ENCODE measurements at regions not wholly inside any gene's neighbourhood (a gene's known extent, or its start where the extent isn't known, plus 50 kb on each side); places are given as distances from the start of the nearest gene placed in this dataset.

DNA sequence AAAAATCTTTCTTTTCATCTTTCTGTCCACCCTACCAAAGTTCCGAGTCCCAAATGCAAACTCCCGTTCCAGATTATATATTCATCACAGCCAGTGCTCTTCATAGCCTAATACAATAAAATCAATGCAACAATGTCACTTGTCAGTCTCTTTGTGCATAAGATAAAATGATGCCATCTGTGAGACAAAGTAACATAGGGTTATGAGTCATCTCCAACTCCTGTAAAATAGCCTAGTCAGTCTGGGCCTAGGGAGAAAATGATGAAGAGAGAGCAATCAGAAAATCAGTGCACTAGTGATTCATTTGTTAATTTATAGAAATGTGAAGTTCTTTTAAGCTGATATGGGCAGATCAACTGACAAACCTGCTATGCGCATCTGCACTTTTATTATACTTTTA, 689.1 kb upstream of the DIAPH2 start:
- TF ChIP-seq JUND (IDR thresholded peaks at IDR 0.05) (no peak), SP1 (IDR thresholded peaks at IDR 0.05) (no peak), RAD21 (IDR thresholded peaks at IDR 0.05) (no peak), FOXA1 (IDR thresholded peaks at IDR 0.05) (no peak), HNF4A (conservative IDR thresholded peaks at IDR 0.05) (no peak), YY1 (IDR thresholded peaks at IDR 0.05) (no peak), GABPA (IDR thresholded peaks at IDR 0.05 in 1 of 2, conservative IDR thresholded peaks at IDR 0.05 in 1 of 2) (no peak), EGR1 (IDR thresholded peaks at IDR 0.05; ENCODE audit: low read depth in 2 of 2) (no peak), RXRA (IDR thresholded peaks at IDR 0.05) (no peak)
- TF ChIP-seq, protein P1, sequence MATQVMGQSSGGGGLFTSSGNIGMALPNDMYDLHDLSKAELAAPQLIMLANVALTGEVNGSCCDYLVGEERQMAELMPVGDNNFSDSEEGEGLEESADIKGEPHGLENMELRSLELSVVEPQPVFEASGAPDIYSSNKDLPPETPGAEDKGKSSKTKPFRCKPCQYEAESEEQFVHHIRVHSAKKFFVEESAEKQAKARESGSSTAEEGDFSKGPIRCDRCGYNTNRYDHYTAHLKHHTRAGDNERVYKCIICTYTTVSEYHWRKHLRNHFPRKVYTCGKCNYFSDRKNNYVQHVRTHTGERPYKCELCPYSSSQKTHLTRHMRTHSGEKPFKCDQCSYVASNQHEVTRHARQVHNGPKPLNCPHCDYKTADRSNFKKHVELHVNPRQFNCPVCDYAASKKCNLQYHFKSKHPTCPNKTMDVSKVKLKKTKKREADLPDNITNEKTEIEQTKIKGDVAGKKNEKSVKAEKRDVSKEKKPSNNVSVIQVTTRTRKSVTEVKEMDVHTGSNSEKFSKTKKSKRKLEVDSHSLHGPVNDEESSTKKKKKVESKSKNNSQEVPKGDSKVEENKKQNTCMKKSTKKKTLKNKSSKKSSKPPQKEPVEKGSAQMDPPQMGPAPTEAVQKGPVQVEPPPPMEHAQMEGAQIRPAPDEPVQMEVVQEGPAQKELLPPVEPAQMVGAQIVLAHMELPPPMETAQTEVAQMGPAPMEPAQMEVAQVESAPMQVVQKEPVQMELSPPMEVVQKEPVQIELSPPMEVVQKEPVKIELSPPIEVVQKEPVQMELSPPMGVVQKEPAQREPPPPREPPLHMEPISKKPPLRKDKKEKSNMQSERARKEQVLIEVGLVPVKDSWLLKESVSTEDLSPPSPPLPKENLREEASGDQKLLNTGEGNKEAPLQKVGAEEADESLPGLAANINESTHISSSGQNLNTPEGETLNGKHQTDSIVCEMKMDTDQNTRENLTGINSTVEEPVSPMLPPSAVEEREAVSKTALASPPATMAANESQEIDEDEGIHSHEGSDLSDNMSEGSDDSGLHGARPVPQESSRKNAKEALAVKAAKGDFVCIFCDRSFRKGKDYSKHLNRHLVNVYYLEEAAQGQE (IDR thresholded peaks at IDR 0.05): no peak
- TF ChIP-seq, protein P2, sequence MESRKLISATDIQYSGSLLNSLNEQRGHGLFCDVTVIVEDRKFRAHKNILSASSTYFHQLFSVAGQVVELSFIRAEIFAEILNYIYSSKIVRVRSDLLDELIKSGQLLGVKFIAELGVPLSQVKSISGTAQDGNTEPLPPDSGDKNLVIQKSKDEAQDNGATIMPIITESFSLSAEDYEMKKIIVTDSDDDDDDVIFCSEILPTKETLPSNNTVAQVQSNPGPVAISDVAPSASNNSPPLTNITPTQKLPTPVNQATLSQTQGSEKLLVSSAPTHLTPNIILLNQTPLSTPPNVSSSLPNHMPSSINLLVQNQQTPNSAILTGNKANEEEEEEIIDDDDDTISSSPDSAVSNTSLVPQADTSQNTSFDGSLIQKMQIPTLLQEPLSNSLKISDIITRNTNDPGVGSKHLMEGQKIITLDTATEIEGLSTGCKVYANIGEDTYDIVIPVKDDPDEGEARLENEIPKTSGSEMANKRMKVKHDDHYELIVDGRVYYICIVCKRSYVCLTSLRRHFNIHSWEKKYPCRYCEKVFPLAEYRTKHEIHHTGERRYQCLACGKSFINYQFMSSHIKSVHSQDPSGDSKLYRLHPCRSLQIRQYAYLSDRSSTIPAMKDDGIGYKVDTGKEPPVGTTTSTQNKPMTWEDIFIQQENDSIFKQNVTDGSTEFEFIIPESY (IDR thresholded peaks at IDR 0.05): no peak
- peaks cover 0 to 2% (median 0%) of the 10 kb centered on the region in 4 donors for H3K27me3 ChIP-seq (ENCODE audit: control insufficient read depth in 4 of 4, insufficient read depth in 4 of 4, low read length in 3 of 4)
- 78% methylated on average over 3 of the region's 3 CpGs for whole genome bisulfite sequencing
- H3K27ac ChIP-seq (ENCODE audit: low read depth in 1 of 2, low read length in 2 of 2): no peak overlapping the region
- DNase-seq (ENCODE audit: low spot score): no peak
- H3K9ac ChIP-seq (ENCODE audit: low read depth in 1 of 2, low read length in 2 of 2): no peak overlapping the region
- no peak overlapping the region for H3K4me3 ChIP-seq (ENCODE audit: low read depth in 1 of 3, low read length in 3 of 3)
- no peaks in the 10 kb centered on the region for H3K9me3 ChIP-seq (ENCODE audit: control insufficient read depth in 4 of 4, low read length in 3 of 4)
- H3K36me3 ChIP-seq (ENCODE audit: control insufficient read depth in 4 of 4, insufficient read depth in 3 of 4, low read depth in 1 of 4, low read length in 3 of 4): no peaks in the 10 kb centered on the region
- no peaks in the 10 kb centered on the region for H3K4me1 ChIP-seq (ENCODE audit: control insufficient read depth in 4 of 4, insufficient read depth in 4 of 4, low read length in 3 of 4)

DNA sequence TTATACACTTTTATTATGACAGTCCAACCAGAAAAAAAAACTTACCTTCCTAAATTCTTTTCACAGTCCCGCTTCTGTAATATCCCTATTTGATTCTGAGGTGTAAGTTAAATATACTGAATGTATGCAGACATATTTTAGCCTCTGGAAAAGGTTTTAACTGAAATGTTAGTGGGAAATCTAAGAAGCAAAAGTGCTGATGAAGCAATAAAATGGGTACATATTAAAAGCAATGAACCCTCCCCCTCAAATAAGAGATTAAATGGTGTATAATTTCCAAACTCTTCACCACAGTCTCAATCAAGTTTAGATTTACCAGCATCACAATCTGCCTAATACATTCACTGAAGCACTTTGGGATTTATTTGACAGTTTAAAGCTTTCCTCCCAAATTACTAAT, 688.3 kb upstream of the DIAPH2 start:
- Histone ChIP-seq H3K4me3 (ENCODE audit: low read depth in 1 of 3, low read length in 3 of 3) (no peak overlapping the region), H3K9me3 (ENCODE audit: control insufficient read depth in 4 of 4, low read length in 3 of 4) (no peaks in the 10 kb centered on the region), H3K4me1 (ENCODE audit: control insufficient read depth in 4 of 4, insufficient read depth in 4 of 4, low read length in 3 of 4) (no peaks in the 10 kb centered on the region), H3K9ac (ENCODE audit: low read depth in 1 of 2, low read length in 2 of 2) (no peak overlapping the region), H3K27me3 (ENCODE audit: control insufficient read depth in 4 of 4, insufficient read depth in 4 of 4, low read length in 3 of 4) (peaks cover 0 to 2% (median 0%) of the 10 kb centered on the region in 4 donors), H3K27ac (ENCODE audit: low read depth in 1 of 2, low read length in 2 of 2) (no peak overlapping the region), H3K36me3 (ENCODE audit: control insufficient read depth in 4 of 4, insufficient read depth in 3 of 4, low read depth in 1 of 4, low read length in 3 of 4) (no peaks in the 10 kb centered on the region)
- TF ChIP-seq RXRA (IDR thresholded peaks at IDR 0.05): no peak
- no peak for TF ChIP-seq RAD21 (IDR thresholded peaks at IDR 0.05)
- TF ChIP-seq TAF1 (conservative IDR thresholded peaks at IDR 0.05): no peak
- no peak for TF ChIP-seq FOXA2 (IDR thresholded peaks at IDR 0.05)
- TF ChIP-seq SP1 (IDR thresholded peaks at IDR 0.05): no peak
- TF ChIP-seq NR2F2 (IDR thresholded peaks at IDR 0.05): no peak
- no peak for TF ChIP-seq FOXA1 (IDR thresholded peaks at IDR 0.05)
- no peak for TF ChIP-seq HNF4G (IDR thresholded peaks at IDR 0.05)
- TF ChIP-seq, protein P2 (IDR thresholded peaks at IDR 0.05): no peak
- TF ChIP-seq, protein P3, sequence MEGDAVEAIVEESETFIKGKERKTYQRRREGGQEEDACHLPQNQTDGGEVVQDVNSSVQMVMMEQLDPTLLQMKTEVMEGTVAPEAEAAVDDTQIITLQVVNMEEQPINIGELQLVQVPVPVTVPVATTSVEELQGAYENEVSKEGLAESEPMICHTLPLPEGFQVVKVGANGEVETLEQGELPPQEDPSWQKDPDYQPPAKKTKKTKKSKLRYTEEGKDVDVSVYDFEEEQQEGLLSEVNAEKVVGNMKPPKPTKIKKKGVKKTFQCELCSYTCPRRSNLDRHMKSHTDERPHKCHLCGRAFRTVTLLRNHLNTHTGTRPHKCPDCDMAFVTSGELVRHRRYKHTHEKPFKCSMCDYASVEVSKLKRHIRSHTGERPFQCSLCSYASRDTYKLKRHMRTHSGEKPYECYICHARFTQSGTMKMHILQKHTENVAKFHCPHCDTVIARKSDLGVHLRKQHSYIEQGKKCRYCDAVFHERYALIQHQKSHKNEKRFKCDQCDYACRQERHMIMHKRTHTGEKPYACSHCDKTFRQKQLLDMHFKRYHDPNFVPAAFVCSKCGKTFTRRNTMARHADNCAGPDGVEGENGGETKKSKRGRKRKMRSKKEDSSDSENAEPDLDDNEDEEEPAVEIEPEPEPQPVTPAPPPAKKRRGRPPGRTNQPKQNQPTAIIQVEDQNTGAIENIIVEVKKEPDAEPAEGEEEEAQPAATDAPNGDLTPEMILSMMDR (IDR thresholded peaks at IDR 0.05; ENCODE audit: low read depth, low read length, missing input control): no peak
- WGBS: 53% methylated on average over 1 of the region's 1 CpG
- DNase-seq (ENCODE audit: low spot score): no peak
